Right cardiac atrium (tissue), 5 donors: ENCODE measurements at regions not wholly inside any gene's neighbourhood (a gene's known extent, or its start where the extent isn't known, plus 50 kb on each side); places are given as distances from the start of the nearest gene placed in this dataset.

ENCODE experiments used
- ATAC-seq, 2 donors: fragments of 200-7000 bp; cut with Tn5 transposase; one replicate each; pipeline versions ENCODE4 v1.8.0 to v1.9.1; 2020; ENCODE audit warnings: moderate library complexity in 2 of 2, mild to moderate bottlenecking in 1 of 2
- DNase-seq, 3 donors: peaks; one replicate each; pipeline ENCODE4 v3.0.0-alpha.2; 2020
- H3K27ac ChIP-seq: one replicate; pipeline ENCODE4 v1.5.1; 2013; ENCODE audit warnings: mild to moderate bottlenecking, low read length, control low read depth, moderate library complexity
- H3K27me3 ChIP-seq: one replicate; pipeline ENCODE4 v1.6.1; 2013; ENCODE audit not compliant: control insufficient read depth, insufficient read depth
- H3K4me1 ChIP-seq: one replicate; pipeline ENCODE4 v1.6.1; 2013; ENCODE audit warnings: low read length; ENCODE audit not compliant: control insufficient read depth, insufficient read depth
- H3K4me3 ChIP-seq: one replicate; pipeline ENCODE4 v1.5.1; 2013; ENCODE audit warnings: low read length, control low read depth
- H3K9me3 ChIP-seq: one replicate; pipeline ENCODE4 v1.6.1; 2013; ENCODE audit warnings: low read length; ENCODE audit not compliant: control insufficient read depth
- WGBS: extraction: QIAGEN DNeasy Blood & Tissue Kit; methylation state at CpG from one replicate; pipeline ENCODE4 v1.1.7; 2013; 5-methylcytosine and 5-hydroxymethylcytosine counted together
- intact Hi-C, 4 donors: fragments of 100-400 bp; cut with DNase I; formaldehyde crosslinking; loops; one replicate each; pipeline versions ENCODE4 v1.11.0 to v1.14.0; 2022 to 2023
- donor health status: healthy with polysubstance abuse.
- donor health status: DM: no; HTN: yes; CAD: no.
- donor health status: DM: no; HTN: no; CAD: no.
- donor health status: DM: no; HTN: yes; CAD: no; lungs with severe emphysema.
- donor health status: DM: yes; HTN: yes; CAD: no.

- Histone ChIP-seq H3K4me3 (no peak overlapping the region), H3K27ac (no peak overlapping the region), H3K9me3 (no peaks in the 10 kb centered on the region), H3K4me1 (no peaks in the 10 kb centered on the region), H3K27me3 (no peaks in the 10 kb centered on the region)
- ATAC-seq (no peak), DNase-seq (no peak)
- intact Hi-C loops, result no loop called here
- 74% methylated on average over 1 of the region's 1 CpG for WGBS
These were observed 258.1 kb upstream of the CNTN6 start for GRCh38 chr3:834679-835078.

DNA sequence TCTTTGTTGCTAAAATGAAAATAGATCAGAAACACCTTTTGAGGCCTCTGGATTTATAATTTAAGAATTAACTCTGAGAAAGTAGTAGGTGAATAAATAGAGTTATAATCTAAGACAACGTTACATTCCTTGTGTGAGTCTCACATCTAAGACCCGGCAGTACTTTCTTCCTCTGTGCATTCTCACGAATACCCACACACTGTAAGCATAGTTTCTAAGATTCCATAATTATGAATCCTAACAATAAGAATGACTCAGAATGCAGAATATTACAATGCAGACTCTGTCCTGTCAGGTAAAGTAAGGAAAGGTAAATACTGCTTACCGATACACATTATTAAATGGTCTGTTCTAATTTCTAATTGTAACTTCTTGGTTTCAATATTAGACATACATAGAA lies 257.7 kb upstream of the CNTN6 start:
- H3K27ac ChIP-seq, result no peak overlapping the region
- H3K4me1 ChIP-seq, result no peaks in the 10 kb centered on the region
- DNase-seq (no peak), ATAC-seq (no peak)
- H3K9me3 ChIP-seq, result no peaks in the 10 kb centered on the region
- intact Hi-C loops, result no loop called here
- WGBS, result 89% methylated on average over 4 of the region's 4 CpGs
- no peaks in the 10 kb centered on the region for H3K27me3 ChIP-seq
- H3K4me3 ChIP-seq, result no peak overlapping the region

DNA sequence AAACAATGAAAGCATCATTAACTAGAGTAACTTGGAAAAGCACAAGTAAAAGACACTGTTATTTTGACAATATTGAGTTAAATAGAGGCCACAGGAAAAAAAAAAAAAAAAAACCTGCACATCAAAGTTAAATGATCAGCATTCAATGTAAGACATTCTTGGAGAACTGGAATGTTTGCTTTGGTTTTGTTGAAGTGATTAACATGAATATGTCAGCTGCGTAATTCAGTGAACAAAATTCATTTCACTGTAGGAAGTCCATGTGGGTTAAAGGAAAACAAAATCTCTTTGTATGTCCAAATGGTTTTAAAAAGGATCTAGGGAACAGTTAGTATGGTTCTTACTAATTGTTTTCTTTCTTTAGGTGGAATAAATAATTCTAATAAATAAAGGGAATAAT lies 252.8 kb upstream of the CNTN6 start:
- no peak for DNase-seq
- intact Hi-C loops, result no loop called here
- Histone ChIP-seq H3K4me3 (no peak overlapping the region), H3K9me3 (no peaks in the 10 kb centered on the region), H3K27me3 (no peaks in the 10 kb centered on the region), H3K27ac (no peak overlapping the region), H3K4me1 (no peaks in the 10 kb centered on the region)
- ATAC-seq, result no peak
- WGBS, result 71% methylated on average over 1 of the region's 1 CpG

DNA sequence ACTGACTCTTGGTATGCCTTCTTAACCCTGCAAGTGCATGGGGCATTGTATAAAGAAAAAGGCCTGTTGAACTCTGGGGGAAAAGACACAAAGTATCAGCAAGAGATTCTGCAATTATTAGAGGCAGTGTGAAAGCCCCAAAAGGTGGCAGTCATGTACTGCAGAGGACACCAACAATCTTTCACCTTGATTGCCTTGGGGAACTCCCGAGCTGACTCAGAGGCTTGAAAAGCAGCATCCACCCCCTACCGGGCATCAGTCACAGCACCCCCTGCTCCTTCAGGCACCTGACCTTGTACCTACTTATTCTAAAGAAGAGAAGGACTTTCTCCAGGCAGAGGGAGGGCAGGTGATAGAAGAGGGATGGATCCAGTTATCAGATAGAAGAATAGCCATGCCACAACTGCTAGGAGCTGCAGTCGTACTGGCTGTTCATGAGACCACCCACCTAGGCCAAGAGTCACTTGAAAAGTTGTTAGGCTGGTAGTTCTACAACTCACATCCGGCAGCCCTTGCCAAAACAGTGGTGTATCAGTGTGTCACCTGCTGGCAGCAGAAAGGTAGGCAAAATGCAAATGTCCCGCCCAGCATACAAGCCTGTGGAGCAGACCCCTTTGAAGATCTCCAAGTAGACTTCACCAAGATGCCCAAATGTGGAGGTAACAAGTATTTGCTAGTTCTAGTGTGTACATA lies 241.6 kb upstream of the CNTN6 start:
- Histone ChIP-seq H3K4me1 (no peaks in the 10 kb centered on the region), H3K27me3 (no peaks in the 10 kb centered on the region), H3K27ac (no peak overlapping the region), H3K4me3 (no peak overlapping the region), H3K9me3 (no peaks in the 10 kb centered on the region)
- intact Hi-C loops, result no loop called here
- ATAC-seq, result no peak
- WGBS, result 62% methylated on average over 5 of the region's 5 CpGs
- DNase-seq, result no peak

DNA sequence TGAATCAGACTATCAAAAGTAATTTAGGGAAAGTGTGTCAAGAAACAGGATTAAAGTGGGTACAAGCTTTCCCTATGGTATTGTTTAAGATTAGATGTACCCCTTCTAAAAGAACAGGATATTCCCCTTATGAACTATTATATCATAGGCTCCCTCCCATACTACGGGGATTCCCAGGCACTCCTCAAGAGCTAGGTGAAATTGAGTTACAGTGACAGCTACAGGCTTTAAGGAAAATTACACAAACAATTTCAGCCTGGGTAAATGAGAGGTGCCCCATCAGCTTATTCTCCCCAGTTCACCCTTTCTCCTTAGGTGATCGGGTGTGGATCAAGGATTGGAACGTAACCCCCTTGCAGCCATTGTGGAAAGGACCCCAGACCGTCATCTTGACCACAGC lies 240.8 kb upstream of the CNTN6 start:
- no peaks in the 10 kb centered on the region for H3K27me3 ChIP-seq
- 71% methylated on average over 4 of the region's 4 CpGs for WGBS
- DNase-seq (no peak), ATAC-seq (no peak)
- H3K9me3 ChIP-seq, result no peaks in the 10 kb centered on the region
- H3K4me1 ChIP-seq, result no peaks in the 10 kb centered on the region
- H3K27ac ChIP-seq, result no peak overlapping the region
- intact Hi-C loops, result no loop called here
- H3K4me3 ChIP-seq, result no peak overlapping the region

- WGBS, result 75% methylated on average over 5 of the region's 5 CpGs
- H3K9me3 ChIP-seq, result no peaks in the 10 kb centered on the region
- H3K4me1 ChIP-seq, result no peaks in the 10 kb centered on the region
- intact Hi-C loops, result no loop called here
- no peaks in the 10 kb centered on the region for H3K27me3 ChIP-seq
- H3K27ac ChIP-seq, result no peak overlapping the region
- ATAC-seq (no peak), DNase-seq (no peak)
- no peak overlapping the region for H3K4me3 ChIP-seq
These were observed 239.3 kb upstream of the CNTN6 start for GRCh38 chr3:853489-853888.

DNA sequence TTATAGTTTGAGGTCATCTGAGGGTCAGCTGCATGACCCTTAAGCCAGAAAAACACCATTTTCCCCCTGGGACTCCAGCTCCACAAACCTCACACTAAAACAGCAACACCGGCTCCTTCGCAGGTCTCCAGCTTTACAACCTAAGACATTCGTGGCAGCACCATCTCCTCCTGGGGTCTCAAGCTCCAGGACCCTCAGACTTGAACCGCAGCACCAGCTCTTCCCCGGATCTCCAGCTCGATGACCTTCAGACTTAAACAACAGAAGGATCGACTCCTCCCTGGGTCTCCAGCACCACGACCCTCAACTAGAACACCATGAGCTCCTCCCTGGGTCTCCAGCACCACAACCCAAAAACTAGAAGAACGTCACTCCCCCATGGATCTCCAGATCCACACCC lies 233.7 kb upstream of the CNTN6 start:
- H3K27me3 ChIP-seq, result no peaks in the 10 kb centered on the region
- ATAC-seq, result no peak
- DNase-seq, result no peak
- H3K9me3 ChIP-seq, result no peaks in the 10 kb centered on the region
- no peaks in the 10 kb centered on the region for H3K4me1 ChIP-seq
- H3K4me3 ChIP-seq, result no peak overlapping the region
- no peak overlapping the region for H3K27ac ChIP-seq
- 85% methylated on average over 9 of the region's 9 CpGs for WGBS
- intact Hi-C loops, result no loop called here

GRCh38 chr3:861721-862120 lies 231.1 kb upstream of the CNTN6 start:
- ATAC-seq (no peak), DNase-seq (no peak)
- H3K27me3 ChIP-seq, result no peaks in the 10 kb centered on the region
- no peaks in the 10 kb centered on the region for H3K4me1 ChIP-seq
- no peak overlapping the region for H3K27ac ChIP-seq
- H3K9me3 ChIP-seq, result no peaks in the 10 kb centered on the region
- intact Hi-C loops, result no loop called here
- 67% methylated on average over 2 of the region's 2 CpGs for WGBS
- H3K4me3 ChIP-seq, result no peak overlapping the region

DNA sequence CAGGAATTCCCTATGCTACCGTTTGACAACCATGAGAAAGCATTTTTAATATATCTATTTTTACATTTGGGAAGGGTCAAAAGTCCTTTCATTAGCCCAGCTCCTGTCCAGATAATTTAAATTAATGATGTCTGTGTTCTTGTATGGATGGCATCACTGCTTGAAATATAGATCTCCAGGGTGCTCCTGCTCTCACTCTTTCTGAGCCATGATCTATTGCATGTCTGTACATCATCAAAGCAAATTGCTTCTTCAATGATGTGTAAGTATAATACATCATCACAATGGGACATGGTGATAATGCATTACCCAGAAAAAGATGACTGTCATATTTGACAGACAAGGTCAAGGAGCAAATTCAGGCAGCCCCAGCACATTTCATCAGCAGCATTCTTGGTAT lies 223.6 kb upstream of the CNTN6 start:
- Histone ChIP-seq H3K4me1 (no peaks in the 10 kb centered on the region), H3K27ac (no peak overlapping the region), H3K9me3 (no peaks in the 10 kb centered on the region), H3K27me3 (no peaks in the 10 kb centered on the region), H3K4me3 (no peak overlapping the region)
- DNase-seq (no peak), ATAC-seq (no peak)
- 42% methylated on average over 1 of the region's 1 CpG for WGBS
- intact Hi-C loops, result no loop called here

- H3K9me3 ChIP-seq, result no peaks in the 10 kb centered on the region
- 50% methylated on average over 2 of the region's 2 CpGs for WGBS
- H3K27me3 ChIP-seq, result no peaks in the 10 kb centered on the region
- H3K4me3 ChIP-seq, result no peak overlapping the region
- no peak overlapping the region for H3K27ac ChIP-seq
- DNase-seq (no peak), ATAC-seq (no peak)
- intact Hi-C loops, result no loop called here
- no peaks in the 10 kb centered on the region for H3K4me1 ChIP-seq
These were observed 223.1 kb upstream of the CNTN6 start for GRCh38 chr3:869734-870133.

DNA sequence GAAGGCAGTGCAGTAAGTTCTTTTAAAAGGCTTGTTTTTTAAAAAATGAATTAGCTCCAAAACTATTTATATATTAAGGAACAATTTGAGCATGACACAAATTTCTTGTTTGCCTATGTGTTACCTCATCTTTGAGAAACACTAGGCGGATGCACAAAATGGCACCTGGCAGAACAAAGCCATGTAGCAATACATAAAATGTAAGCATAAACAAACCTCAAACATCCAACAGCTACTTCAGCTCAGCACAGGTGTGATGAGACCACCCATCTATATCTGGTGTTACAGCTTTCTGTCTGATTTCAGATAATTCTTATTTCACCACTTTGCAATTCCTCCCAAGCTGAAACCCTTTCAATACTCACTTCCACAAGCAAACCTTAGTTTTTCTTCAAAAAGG lies 221.2 kb upstream of the CNTN6 start:
- Histone ChIP-seq H3K27ac (no peak overlapping the region), H3K27me3 (no peaks in the 10 kb centered on the region), H3K4me1 (no peaks in the 10 kb centered on the region), H3K9me3 (no peaks in the 10 kb centered on the region), H3K4me3 (no peak overlapping the region)
- intact Hi-C loops, result no loop called here
- DNase-seq, result no peak
- 89% methylated on average over 1 of the region's 1 CpG for WGBS
- ATAC-seq, result no peak

DNA sequence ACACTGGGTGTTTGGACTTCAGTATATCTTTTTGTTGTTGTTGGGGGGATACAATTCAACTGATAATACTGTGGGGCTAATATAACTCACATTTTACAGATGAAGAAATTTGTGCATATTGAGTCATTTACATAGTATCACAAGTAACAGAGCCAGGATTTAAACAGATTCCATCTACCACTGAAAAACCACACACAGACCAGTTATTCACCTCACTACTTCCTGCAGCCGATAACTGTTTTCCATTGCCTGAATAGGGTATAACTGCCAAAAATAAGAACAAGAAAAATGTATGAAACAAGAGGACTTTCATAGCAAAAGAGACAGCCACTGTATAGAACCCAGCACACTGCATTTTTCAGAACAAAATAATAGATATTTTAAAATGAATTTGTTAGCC lies 215.8 kb upstream of the CNTN6 start:
- no peak for ATAC-seq
- Histone ChIP-seq H3K9me3 (no peaks in the 10 kb centered on the region), H3K4me3 (no peak overlapping the region), H3K27ac (no peak overlapping the region), H3K27me3 (no peaks in the 10 kb centered on the region), H3K4me1 (no peaks in the 10 kb centered on the region)
- 72% methylated on average over 1 of the region's 1 CpG for WGBS
- intact Hi-C loops, result no loop called here
- DNase-seq, result no peak
